ENCODE measurements at regions not wholly inside any gene's neighbourhood (a gene's known extent, or its start where the extent isn't known, plus 50 kb on each side); places are given as distances from the start of the nearest gene placed in this dataset.
"Not testable (repeated sequence)": the region's sequence is repeated elsewhere in the genome, so short reads cannot be mapped to it uniquely, and the experiment has no call there.

GRCh38 chr14:105944632-105945610 lies 418.5 kb downstream of the TMEM121 start:
- no peak for FAIRE-seq
- DNase-seq (ENCODE audit: insufficient read length): peak; percentile 31
- TF ChIP-seq TAF1 (IDR thresholded peaks at IDR 0.05; ENCODE audit: borderline replicate concordance, low read depth, low read length): no peak

GRCh38 chr14:105945896-105946295 lies 419.5 kb downstream of the TMEM121 start:
- FAIRE-seq: no peak
- DNase-seq (ENCODE audit: insufficient read length): no peak
- TF ChIP-seq POLR2AphosphoS5 (IDR thresholded peaks at IDR 0.05; ENCODE audit: low read depth, low read length): no peak
- TF ChIP-seq POLR2A (IDR thresholded peaks at IDR 0.05; ENCODE audit: low read depth, low read length): no peak
- no peak for TF ChIP-seq TAF1 (IDR thresholded peaks at IDR 0.05; ENCODE audit: borderline replicate concordance, low read depth, low read length)

- TF ChIP-seq POLR2AphosphoS5 (IDR thresholded peaks at IDR 0.05; ENCODE audit: low read depth, low read length) (no peak), POLR2A (IDR thresholded peaks at IDR 0.05; ENCODE audit: low read depth, low read length) (no peak), TAF1 (IDR thresholded peaks at IDR 0.05; ENCODE audit: borderline replicate concordance, low read depth, low read length) (no peak)
- no peak for FAIRE-seq
- DNase-seq (ENCODE audit: insufficient read length): no peak
Measured at GRCh38 chr14:105947599-105947998, 421.2 kb downstream of the TMEM121 start.

- not testable (repeated sequence) for DNase-seq (ENCODE audit: insufficient read length)
Measured at GRCh38 chr14:105948955-105949354, 422.6 kb downstream of the TMEM121 start.

GRCh38 chr14:105950364-105950892 lies 424.0 kb downstream of the TMEM121 start:
- not testable (repeated sequence) for DNase-seq (ENCODE audit: insufficient read length); FAIRE-seq

More at GRCh38 chr14:105948955-105949354, 422.6 kb downstream of the TMEM121 start:
- FAIRE-seq: not testable (repeated sequence)

- no peak for FAIRE-seq
- no peak for DNase-seq (ENCODE audit: insufficient read length)
Measured at GRCh38 chr14:105951399-105951798, 425.0 kb downstream of the TMEM121 start.

GRCh38 chr14:105952222-105952621 lies 425.8 kb downstream of the TMEM121 start:
- FAIRE-seq: no peak
- no peak for TF ChIP-seq TAF1 (IDR thresholded peaks at IDR 0.05; ENCODE audit: borderline replicate concordance, low read depth, low read length)
- TF ChIP-seq POLR2AphosphoS5 (IDR thresholded peaks at IDR 0.05; ENCODE audit: low read depth, low read length): no peak
- no peak for TF ChIP-seq POLR2A (IDR thresholded peaks at IDR 0.05; ENCODE audit: low read depth, low read length)
- no peak for DNase-seq (ENCODE audit: insufficient read length)

More at GRCh38 chr14:105951399-105951798, 425.0 kb downstream of the TMEM121 start:
- TF ChIP-seq POLR2AphosphoS5 (IDR thresholded peaks at IDR 0.05; ENCODE audit: low read depth, low read length): no peak
- no peak for TF ChIP-seq TAF1 (IDR thresholded peaks at IDR 0.05; ENCODE audit: borderline replicate concordance, low read depth, low read length)
- TF ChIP-seq POLR2A (IDR thresholded peaks at IDR 0.05; ENCODE audit: low read depth, low read length): no peak

GRCh38 chr14:105952826-105953225 lies 426.4 kb downstream of the TMEM121 start:
- DNase-seq (ENCODE audit: insufficient read length): no peak
- FAIRE-seq: no peak
- TF ChIP-seq TAF1 (IDR thresholded peaks at IDR 0.05; ENCODE audit: borderline replicate concordance, low read depth, low read length) (no peak), POLR2AphosphoS5 (IDR thresholded peaks at IDR 0.05; ENCODE audit: low read depth, low read length) (no peak)

- not testable (repeated sequence) for DNase-seq (ENCODE audit: insufficient read length); FAIRE-seq
Measured at GRCh38 chr14:105961625-105962024, 435.2 kb downstream of the TMEM121 start.

- DNase-seq (ENCODE audit: insufficient read length) (no peak), FAIRE-seq (no peak)
- TF ChIP-seq POLR2A (IDR thresholded peaks at IDR 0.05; ENCODE audit: low read depth, low read length): no peak
- TF ChIP-seq TAF1 (IDR thresholded peaks at IDR 0.05; ENCODE audit: borderline replicate concordance, low read depth, low read length): no peak
- no peak for TF ChIP-seq POLR2AphosphoS5 (IDR thresholded peaks at IDR 0.05; ENCODE audit: low read depth, low read length)
Measured at GRCh38 chr14:105962532-105962931, 436.1 kb downstream of the TMEM121 start.

- FAIRE-seq: no peak
- TF ChIP-seq POLR2AphosphoS5 (IDR thresholded peaks at IDR 0.05; ENCODE audit: low read depth, low read length) (no peak), POLR2A (IDR thresholded peaks at IDR 0.05; ENCODE audit: low read depth, low read length) (no peak), TAF1 (IDR thresholded peaks at IDR 0.05; ENCODE audit: borderline replicate concordance, low read depth, low read length) (no peak)
- DNase-seq (ENCODE audit: insufficient read length): no peak
Measured at GRCh38 chr14:105968291-105968690, 441.9 kb downstream of the TMEM121 start.

GRCh38 chr14:105969026-105969425 lies 442.6 kb downstream of the TMEM121 start:
- DNase-seq (ENCODE audit: insufficient read length): not testable (repeated sequence)

GRCh38 chr14:105970821-105971220 lies 444.4 kb downstream of the TMEM121 start:
- not testable (repeated sequence) for DNase-seq (ENCODE audit: insufficient read length)

More at GRCh38 chr14:105969026-105969425, 442.6 kb downstream of the TMEM121 start:
- not testable (repeated sequence) for FAIRE-seq

More at GRCh38 chr14:105970821-105971220, 444.4 kb downstream of the TMEM121 start:
- not testable (repeated sequence) for FAIRE-seq
